Adrenal gland (tissue), 9 donors: ENCODE measurements at regions not wholly inside any gene's neighbourhood (a gene's known extent, or its start where the extent isn't known, plus 50 kb on each side); places are given as distances from the start of the nearest gene placed in this dataset.
A peak's percentile ranks its signal among the peaks of the same experiment; 100 is the strongest.

Experiments used
- DNase-seq, 7 donors: peaks; one replicate each; pipeline ENCODE4 v3.0.0-alpha.2; 2019 to 2020
- H3K27ac ChIP-seq, 5 donors: fragments of 200-600 bp; sonication (generic) in 4 of 5; 1 replicate in 3 of 5; 2 replicates in 2 of 5; pipeline versions ENCODE4 v1.5.1 to v1.8.0; 2016 to 2020; ENCODE audit warnings: mild to moderate bottlenecking in 1 of 5
- H3K27me3 ChIP-seq: fragments of 200-600 bp; 2 replicates; pipeline ENCODE4 v1.8.0; 2021
- H3K36me3 ChIP-seq, 2 donors: fragments of 200-600 bp; replicated peaks in 1 of 2; 1 replicate in 1 of 2; 2 replicates in 1 of 2; pipeline versions ENCODE4 v1.5.1 to v1.8.0; 2018 to 2022
- H3K4me1 ChIP-seq, 2 donors: fragments of 200-600 bp; replicated peaks in 1 of 2; 1 replicate in 1 of 2; 2 replicates in 1 of 2; pipeline versions ENCODE4 v1.5.1 to v1.8.0; 2018 to 2021
- H3K4me3 ChIP-seq, 4 donors: fragments of 200-600 bp; sonication (generic) in 3 of 4; one replicate each; pipeline ENCODE4 v1.5.1; 2016 to 2018
- H3K9me3 ChIP-seq, 3 donors: fragments of 200-600 bp; sonication (generic) in 1 of 3; replicated peaks in 1 of 3; 1 replicate in 2 of 3; 2 replicates in 1 of 3; pipeline versions ENCODE4 v1.5.1 to v1.8.0; 2016 to 2021
- CTCF ChIP-seq, 6 experiments: fragments of 450-650 bp in 4 of 6; fragments of 200-600 bp in 2 of 6; sonication (generic) in 1 of 6; IDR thresholded peaks; 1 replicate in 5 of 6; 2 replicates in 1 of 6; pipeline versions ENCODE4 v1.5.1 to v1.8.0; 2016 to 2021; ENCODE audit warnings: antibody characterized with exemption in 6 of 6, mild to moderate bottlenecking in 2 of 6, moderate library complexity in 1 of 6
- POLR2A ChIP-seq, 2 donors: fragments of 450-650 bp; IDR thresholded peaks; one replicate each; pipeline ENCODE4 v1.6.1; 2017; ENCODE audit warnings: antibody characterized with exemption in 2 of 2, mild to moderate bottlenecking in 2 of 2, moderate library complexity in 1 of 2
- WGBS, 4 donors: extraction: QIAGEN DNeasy Blood & Tissue Kit in 2 of 4; methylation state at CpG; one replicate each; pipeline versions ENCODE4 v1.1.5 to v1.1.7; 2013 to 2017; 5-methylcytosine and 5-hydroxymethylcytosine counted together
- intact Hi-C, 2 donors: fragments of 100-400 bp; cut with DNase I; formaldehyde crosslinking; loops; one replicate each; pipeline versions ENCODE4 v1.14.1 to v1.15.0; 2022 to 2023
- donor health status: healthy with polysubstance abuse.
- donor health status: Bipolar disorder and iron deficiency.
- donor health status: DM: yes; HTN: yes; CAD: no.
- donor health status: DM: no; HTN: no; CAD: no.
- donor health status: DM: no; HTN: no; CAD: no.

- Histone ChIP-seq H3K9me3 (no peaks in the 10 kb centered on the region), H3K4me1 (peaks cover 6 to 8% of the 10 kb centered on the region in 2 donors), H3K27ac (no peak overlapping the region), H3K4me3 (no peak overlapping the region), H3K36me3 (no peaks in the 10 kb centered on the region), H3K27me3 (peaks cover 3% of the 10 kb centered on the region)
- whole genome bisulfite sequencing, 4 donors, result 38 to 42% (median 40%) methylated on average over 10 of the region's 10 CpGs
- no peak for DNase-seq
- intact Hi-C loops, result loop anchor here in 1 of 2 donors (5.0 to 10.0 kb wide), 2 partner anchors 157 to 765 kb away; no protein-coding TSS in a partner anchor
- TF ChIP-seq POLR2A (IDR thresholded peaks at IDR 0.05), result no peak
- TF ChIP-seq CTCF (IDR thresholded peaks at IDR 0.05), result no peak
Measured at GRCh38 chr20:39109933-39110818, 148.0 kb downstream of the DHX35 start.

DNA sequence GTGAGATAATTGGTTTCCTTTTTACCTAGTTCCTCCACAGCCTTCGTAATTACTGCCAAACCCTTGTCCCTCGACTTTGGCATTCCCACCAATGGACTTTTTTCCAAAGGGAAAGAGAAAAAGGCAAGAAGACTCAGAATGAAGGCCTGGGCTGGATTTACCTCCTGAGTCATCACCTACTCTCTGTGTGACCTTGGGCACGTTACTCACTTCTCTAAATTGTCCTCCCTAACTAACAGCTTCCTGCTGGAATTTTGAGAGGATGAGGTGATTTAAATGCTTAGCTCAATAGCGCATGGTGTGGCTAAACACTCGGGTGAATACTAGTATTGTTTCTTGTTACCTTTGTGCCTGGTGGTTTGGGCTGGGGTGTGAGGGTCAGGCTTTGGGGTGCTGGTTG is 146.6 kb downstream of the DHX35 start:
- peaks cover 3% of the 10 kb centered on the region for H3K27me3 ChIP-seq
- no peaks in the 10 kb centered on the region for H3K36me3 ChIP-seq
- WGBS, 4 donors, result 31 to 48% (median 33%) methylated on average over 5 of the region's 5 CpGs
- no peaks in the 10 kb centered on the region for H3K9me3 ChIP-seq
- H3K4me3 ChIP-seq, result no peak overlapping the region
- TF ChIP-seq CTCF (IDR thresholded peaks at IDR 0.05) (no peak), POLR2A (IDR thresholded peaks at IDR 0.05) (no peak)
- DNase-seq, result peak in 5 of 7 donors; percentile 45 to 58 (median 54)
- H3K27ac ChIP-seq, result peak overlapping the region in 1 of 5 donors; percentile 53
- H3K4me1 ChIP-seq, result peaks cover 6 to 8% of the 10 kb centered on the region in 2 donors
- intact Hi-C loops, result no loop called here

GRCh38 chr20:39107741-39108140 is 145.6 kb downstream of the DHX35 start:
- peaks cover 3% of the 10 kb centered on the region for H3K27me3 ChIP-seq

More at GRCh38 chr20:39107741-39108140, 145.6 kb downstream of the DHX35 start:
- peak in 6 of 7 donors; percentile 32 to 58 (median 55) for DNase-seq
- 44 to 67% (median 53%) methylated on average over 5 of the region's 5 CpGs for whole genome bisulfite sequencing, 4 donors
- intact Hi-C loops, result no loop called here
- TF ChIP-seq CTCF (IDR thresholded peaks at IDR 0.05) (no peak), POLR2A (IDR thresholded peaks at IDR 0.05) (no peak)
- Histone ChIP-seq H3K36me3 (no peaks in the 10 kb centered on the region), H3K4me3 (no peak overlapping the region), H3K9me3 (no peaks in the 10 kb centered on the region), H3K4me1 (peaks cover 6 to 8% of the 10 kb centered on the region in 2 donors), H3K27ac (peak overlapping the region in 2 of 5 donors; percentile 17 to 73)
